Upper lobe of right lung (tissue), 1 donor: ENCODE measurements at regions not wholly inside any gene's neighbourhood (a gene's known extent, or its start where the extent isn't known, plus 50 kb on each side); places are given as distances from the start of the nearest gene placed in this dataset.
"Not testable (repeated sequence)": the region's sequence is repeated elsewhere in the genome, so short reads cannot be mapped to it uniquely, and the experiment has no call there.

Source experiments
- ATAC-seq: fragments of 200-7000 bp; cut with Tn5 transposase; one replicate; pipeline ENCODE4 v1.9.1; 2020; ENCODE audit warnings: mild to moderate bottlenecking, moderate library complexity
- DNase-seq: peaks from one replicate; pipeline ENCODE4 v3.0.0-alpha.2; 2020
- H3K27ac ChIP-seq: fragments of 200-600 bp; one replicate; pipeline ENCODE4 v1.8.0; 2022
- H3K27me3 ChIP-seq: fragments of 200-600 bp; one replicate; pipeline ENCODE4 v1.8.0; 2022; ENCODE audit warnings: mild to moderate bottlenecking
- H3K36me3 ChIP-seq: fragments of 200-600 bp; one replicate; pipeline ENCODE4 v1.8.0; 2022
- H3K4me1 ChIP-seq: fragments of 200-600 bp; one replicate; pipeline ENCODE4 v1.8.0; 2022
- H3K4me3 ChIP-seq: fragments of 200-600 bp; one replicate; pipeline ENCODE4 v1.8.0; 2022; ENCODE audit warnings: mild to moderate bottlenecking
- H3K9me3 ChIP-seq: fragments of 200-600 bp; one replicate; pipeline ENCODE4 v1.8.0; 2022
- CTCF ChIP-seq: fragments of 200-600 bp; IDR thresholded peaks from one replicate; pipeline ENCODE4 v1.8.0; 2022; ENCODE audit warnings: antibody characterized with exemption
- intact Hi-C: fragments of 100-400 bp; cut with DNase I; formaldehyde crosslinking; loops from one replicate; pipeline ENCODE4 v1.11.0; 2022
- donor health status: DM: no; HTN: yes; CAD: no; lungs with severe emphysema.

- Histone ChIP-seq H3K9me3 (no peaks in the 10 kb centered on the region), H3K27me3 (no peaks in the 10 kb centered on the region), H3K36me3 (no peaks in the 10 kb centered on the region), H3K4me3 (no peak overlapping the region), H3K27ac (no peak overlapping the region), H3K4me1 (no peaks in the 10 kb centered on the region)
- DNase-seq (no peak), ATAC-seq (no peak)
- TF ChIP-seq CTCF: no peak
- intact Hi-C loops: no loop called here
Measured at GRCh38 chr3:159038405-159038804, 236.6 kb downstream of the MFSD1 start.

GRCh38 chr3:159039286-159039685 lies 237.4 kb downstream of the MFSD1 start:
- no peak overlapping the region for H3K4me3 ChIP-seq
- intact Hi-C loops: no loop called here
- H3K9me3 ChIP-seq: no peaks in the 10 kb centered on the region
- TF ChIP-seq CTCF: no peak
- H3K27ac ChIP-seq: no peak overlapping the region
- ATAC-seq (no peak), DNase-seq (no peak)
- no peaks in the 10 kb centered on the region for H3K27me3 ChIP-seq
- no peaks in the 10 kb centered on the region for H3K36me3 ChIP-seq
- H3K4me1 ChIP-seq: no peaks in the 10 kb centered on the region

GRCh38 chr3:159045279-159045885 lies 243.5 kb downstream of the MFSD1 start:
- TF ChIP-seq CTCF: no peak
- intact Hi-C loops: no loop called here
- Histone ChIP-seq H3K4me3 (no peak overlapping the region), H3K27me3 (no peaks in the 10 kb centered on the region), H3K27ac (no peak overlapping the region), H3K4me1 (no peaks in the 10 kb centered on the region), H3K36me3 (no peaks in the 10 kb centered on the region), H3K9me3 (no peaks in the 10 kb centered on the region)
- DNase-seq: no peak
- ATAC-seq: no peak

GRCh38 chr3:159047361-159047760 lies 245.5 kb downstream of the MFSD1 start:
- Histone ChIP-seq H3K4me1 (no peaks in the 10 kb centered on the region), H3K27ac (no peak overlapping the region), H3K4me3 (no peak overlapping the region), H3K9me3 (no peaks in the 10 kb centered on the region), H3K36me3 (no peaks in the 10 kb centered on the region), H3K27me3 (no peaks in the 10 kb centered on the region)
- DNase-seq: no peak
- intact Hi-C loops: no loop called here
- no peak for ATAC-seq
- no peak for TF ChIP-seq CTCF

- H3K4me1 ChIP-seq, intact Hi-C loops, H3K27me3 ChIP-seq, H3K9me3 ChIP-seq, ATAC-seq, H3K36me3 ChIP-seq, H3K4me3 ChIP-seq, H3K27ac ChIP-seq, DNase-seq: not testable (repeated sequence)
Measured at GRCh38 chr3:159052494-159052893, 250.6 kb downstream of the MFSD1 start.

GRCh38 chr3:159057621-159058020 lies 255.8 kb downstream of the MFSD1 start:
- no peaks in the 10 kb centered on the region for H3K9me3 ChIP-seq
- TF ChIP-seq CTCF: no peak
- no peaks in the 10 kb centered on the region for H3K27me3 ChIP-seq
- DNase-seq (no peak), ATAC-seq (no peak)
- H3K4me3 ChIP-seq: no peak overlapping the region
- H3K4me1 ChIP-seq: no peaks in the 10 kb centered on the region
- intact Hi-C loops: no loop called here
- no peaks in the 10 kb centered on the region for H3K36me3 ChIP-seq
- no peak overlapping the region for H3K27ac ChIP-seq
